ACHN (cell line): ENCODE measurements at regions not wholly inside any gene's neighbourhood (a gene's known extent, or its start where the extent isn't known, plus 50 kb on each side); places are given as distances from the start of the nearest gene placed in this dataset.

Source experiments
- DNase-seq: peaks from one replicate; pipeline ENCODE4 v3.0.0-alpha.2; 2015
- in situ Hi-C: cut with HindIII; loops from 2 replicates; pipeline ENCODE4 v1.10.0; 2017; ENCODE audit warnings: low sequenced_read_pairs, low pct_ligation_motif_present, low pct_unique_long_range_greater_than_20kb

- in situ Hi-C loops = no loop called here
- no peak for DNase-seq
These were observed 274.0 kb downstream of the MAF start for GRCh38 chr16:79326549-79326948.

DNA sequence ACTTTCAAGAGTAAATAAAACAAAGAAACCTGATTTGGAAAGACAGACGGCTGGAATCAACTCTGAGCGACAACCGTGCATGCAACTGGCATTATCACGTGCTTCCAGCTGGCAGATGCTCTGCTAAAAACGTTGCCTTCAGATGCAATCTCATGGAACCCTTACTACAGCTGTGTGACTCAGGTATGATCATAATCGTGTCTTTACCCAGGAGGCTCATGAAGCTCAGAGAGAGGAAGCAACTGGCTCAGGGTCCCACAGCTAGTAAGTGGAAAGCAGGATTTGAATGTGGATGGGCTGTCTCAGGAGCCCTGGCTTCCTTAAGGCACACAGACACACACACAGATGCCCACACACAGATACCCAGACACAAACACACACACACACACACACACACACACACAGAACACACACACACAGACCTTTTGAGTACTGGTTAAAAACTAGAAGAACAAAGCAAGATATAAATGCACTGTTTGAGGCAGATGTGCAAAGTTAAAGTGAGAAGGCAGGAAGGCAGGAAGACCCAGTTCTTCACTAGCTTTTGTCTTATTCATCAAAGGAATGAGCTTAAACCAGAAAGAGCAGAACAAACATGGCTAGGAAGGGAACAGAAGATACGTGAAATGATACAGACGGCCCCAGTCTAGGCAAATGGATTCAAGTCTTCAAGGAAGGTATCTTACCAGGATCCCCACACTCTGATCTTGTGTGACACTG lies 275.2 kb downstream of the MAF start:
- in situ Hi-C loops = no loop called here
- no peak for DNase-seq

- DNase-seq = no peak
- in situ Hi-C loops = no loop called here
These were observed 279.6 kb downstream of the MAF start for GRCh38 chr16:79320956-79321355.

DNA sequence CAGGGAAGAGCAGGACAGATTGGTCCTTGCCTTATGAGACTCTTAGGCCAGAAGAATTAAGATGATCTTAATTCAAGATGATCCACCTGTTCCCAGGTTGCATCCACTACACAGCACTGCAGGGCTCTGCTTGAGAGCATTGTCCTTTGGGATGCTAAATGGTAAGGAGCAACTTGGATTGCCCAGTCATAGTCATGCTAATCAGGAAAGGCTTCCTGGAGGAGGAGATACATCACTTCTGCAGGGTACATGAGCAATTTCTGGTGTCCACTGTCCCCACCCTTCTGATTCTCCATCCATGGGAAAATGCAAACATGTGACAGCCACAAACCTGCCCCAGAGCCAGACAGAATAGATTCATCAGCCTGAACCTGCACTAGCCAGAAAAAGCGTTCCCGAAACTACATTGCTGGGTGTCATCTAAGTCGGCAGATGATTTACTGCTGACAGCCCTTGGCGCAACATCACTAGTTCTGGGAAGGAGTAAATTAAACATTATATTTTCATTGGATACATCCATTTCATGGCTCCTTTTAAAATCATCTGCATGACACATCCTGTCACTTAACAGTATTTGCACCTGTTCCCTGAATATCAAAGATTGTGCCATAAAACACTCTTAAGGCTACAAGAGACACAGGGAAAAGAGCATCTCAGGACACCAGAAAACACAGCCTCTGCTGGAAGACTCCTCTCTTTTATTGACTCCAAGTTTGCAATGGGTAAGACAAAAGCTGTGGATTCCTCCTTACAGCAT lies 282.2 kb downstream of the MAF start:
- in situ Hi-C loops = no loop called here
- DNase-seq = no peak

GRCh38 chr16:79317521-79317920 lies 283.0 kb downstream of the MAF start:
- DNase-seq = no peak
- in situ Hi-C loops = no loop called here

DNA sequence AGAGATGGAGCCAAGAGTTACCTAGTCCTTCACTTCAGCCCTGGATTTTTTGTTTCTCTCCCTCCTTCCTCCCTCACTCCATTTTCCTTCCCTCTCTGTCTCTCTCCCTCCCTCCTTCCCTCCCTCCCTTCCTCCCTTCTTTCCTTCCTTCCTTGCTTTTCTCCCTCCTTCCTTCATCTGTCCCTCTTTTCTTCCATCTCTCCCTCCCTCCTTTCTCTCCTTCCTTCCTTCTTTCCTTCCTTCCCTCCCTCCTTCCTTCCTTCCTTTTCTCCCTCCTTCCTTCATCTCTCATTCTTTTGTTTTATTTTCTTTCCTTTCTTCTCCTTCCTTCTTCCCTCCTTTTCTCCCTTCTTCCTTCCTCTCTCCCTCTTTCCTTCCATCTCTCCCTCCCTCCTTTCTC lies 283.5 kb downstream of the MAF start:
- DNase-seq = no peak
- in situ Hi-C loops = no loop called here

DNA sequence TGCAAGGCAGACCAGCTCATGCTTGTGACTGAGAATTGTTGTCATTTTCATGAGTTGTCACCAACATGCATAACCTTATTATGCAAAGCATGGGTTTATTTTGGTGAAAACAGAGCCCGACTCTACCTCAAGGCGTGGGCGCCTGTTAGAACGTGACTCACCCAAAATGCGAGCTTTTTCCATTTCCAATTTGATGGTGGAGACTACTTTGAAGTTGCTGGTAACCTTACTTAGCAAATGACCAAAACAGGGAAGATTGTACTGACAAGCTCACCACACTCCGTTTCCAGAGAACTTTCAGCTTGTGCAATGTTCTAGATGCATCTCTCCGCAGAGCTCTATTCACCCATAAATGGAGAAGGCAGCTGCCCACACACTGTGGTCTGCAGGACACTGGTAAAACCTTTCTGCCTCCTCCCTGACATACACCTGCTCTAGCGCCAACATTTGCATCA lies 284.5 kb downstream of the MAF start:
- no peak for DNase-seq
- in situ Hi-C loops = no loop called here

DNA sequence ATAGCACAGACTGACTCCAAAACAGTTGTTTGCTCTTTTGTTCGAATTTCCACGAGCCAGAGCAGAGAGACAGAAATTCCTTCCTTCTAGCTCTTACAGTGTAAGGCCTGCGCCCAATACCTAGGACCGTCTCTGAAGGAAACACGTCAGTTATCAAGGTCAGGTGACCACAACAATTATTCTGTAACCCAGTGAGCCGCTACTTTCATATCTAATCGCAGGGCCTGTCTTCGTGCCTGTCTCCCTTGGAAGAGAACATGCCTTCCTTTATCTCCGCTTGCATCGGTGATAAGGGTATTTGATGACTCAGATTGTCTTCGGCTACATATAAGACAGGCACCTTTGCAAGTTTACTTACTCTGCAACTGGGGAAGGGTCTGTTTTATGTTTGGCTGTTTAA lies 288.0 kb downstream of the MAF start:
- DNase-seq = no peak
- in situ Hi-C loops = no loop called here

- in situ Hi-C loops = no loop called here
- no peak for DNase-seq
These were observed 289.8 kb downstream of the MAF start for GRCh38 chr16:79310710-79311109.

- in situ Hi-C loops = no loop called here
- no peak for DNase-seq
These were observed 290.9 kb downstream of the MAF start for GRCh38 chr16:79309606-79310005.

GRCh38 chr16:79307214-79307613 lies 293.3 kb downstream of the MAF start:
- in situ Hi-C loops = no loop called here
- DNase-seq = no peak

DNA sequence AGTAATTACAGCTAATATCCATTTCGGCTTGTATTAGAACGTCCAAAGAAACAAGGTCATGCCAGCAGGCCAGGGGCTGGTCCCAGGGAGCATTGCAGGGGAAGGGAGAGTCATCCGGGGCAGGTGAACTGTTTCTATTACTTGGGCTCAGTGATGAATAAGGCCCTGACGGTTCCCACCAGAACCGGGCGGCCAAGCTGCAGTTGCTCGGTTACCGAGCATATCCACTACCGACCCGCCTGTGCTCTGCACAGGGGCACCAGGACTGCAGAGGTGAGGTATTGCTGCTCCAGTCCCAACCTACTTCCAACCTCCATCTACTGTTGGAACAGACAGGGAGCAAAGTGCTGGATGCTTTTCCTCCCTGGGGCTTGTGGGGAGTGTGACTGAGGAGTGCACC lies 295.5 kb downstream of the MAF start:
- DNase-seq = no peak
- in situ Hi-C loops = no loop called here

DNA sequence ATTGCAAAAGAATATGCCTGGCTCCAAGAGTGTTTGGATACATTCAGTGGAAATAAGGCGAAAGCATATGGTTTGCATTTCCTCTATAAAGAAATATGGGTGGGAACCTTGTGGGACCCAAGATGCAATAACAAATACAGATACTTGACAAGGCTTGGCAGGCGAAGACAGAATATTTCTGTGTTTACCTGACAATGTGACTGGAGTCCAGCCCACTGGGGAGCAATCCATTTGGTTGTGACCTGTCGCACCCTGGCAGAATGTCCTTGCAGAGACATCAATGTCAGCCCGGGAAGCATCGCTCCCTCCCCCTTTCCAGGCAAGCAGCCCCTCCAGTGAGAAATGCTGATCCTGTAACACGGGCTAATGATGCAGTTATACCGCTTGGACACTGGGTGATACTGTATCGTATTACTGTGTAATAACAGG lies 296.6 kb downstream of the MAF start:
- in situ Hi-C loops = no loop called here

GRCh38 chr16:79303206-79303605 lies 297.3 kb downstream of the MAF start:
- no peak for DNase-seq
- in situ Hi-C loops = no loop called here

More for the DNA sequence above, 296.6 kb downstream of the MAF start:
- DNase-seq = no peak

DNA sequence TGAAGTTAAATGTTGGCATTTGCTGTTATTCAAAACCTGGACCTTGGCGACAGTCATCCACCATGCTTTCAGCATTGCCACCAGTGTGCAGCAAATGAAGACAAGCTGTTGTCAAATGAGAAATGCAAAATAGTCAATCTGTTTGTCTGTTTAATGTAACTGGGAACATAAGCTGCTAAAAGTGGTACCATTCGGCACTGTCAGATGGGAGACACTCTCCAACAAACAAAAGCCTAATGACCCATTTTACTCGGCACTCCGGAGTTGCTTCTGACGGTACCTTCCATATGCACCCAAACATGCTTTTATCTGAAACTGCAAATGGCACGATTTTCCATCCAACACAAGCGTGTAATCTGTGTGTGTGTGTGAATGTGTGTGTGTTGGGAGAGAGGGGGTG lies 297.8 kb downstream of the MAF start:
- in situ Hi-C loops = no loop called here
- no peak for DNase-seq

GRCh38 chr16:79301051-79301450 lies 299.5 kb downstream of the MAF start:
- in situ Hi-C loops = no loop called here
- DNase-seq = no peak

- in situ Hi-C loops = no loop called here
- no peak for DNase-seq
These were observed 301.4 kb downstream of the MAF start for GRCh38 chr16:79298894-79299799.

GRCh38 chr16:79298476-79298875 lies 302.1 kb downstream of the MAF start:
- DNase-seq = no peak
- in situ Hi-C loops = no loop called here

DNA sequence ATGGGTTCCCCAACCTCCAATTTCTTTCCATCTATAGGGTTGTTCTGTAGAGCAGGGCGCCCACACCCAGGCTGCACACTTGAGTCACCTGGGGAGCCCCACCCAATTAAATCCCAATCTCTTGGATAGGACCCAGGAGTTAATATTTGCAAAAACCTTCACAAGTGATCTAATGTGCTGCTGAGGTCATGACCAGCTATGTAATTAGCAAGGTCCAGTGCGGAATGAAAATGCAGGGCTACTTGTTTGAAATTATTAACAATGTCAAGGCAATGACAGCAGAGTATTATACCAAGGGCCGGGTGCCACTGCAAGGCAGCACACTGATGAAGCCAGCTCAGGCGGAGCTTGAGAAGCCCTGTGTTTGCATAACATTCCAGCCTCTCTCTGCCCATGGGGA lies 302.7 kb downstream of the MAF start:
- in situ Hi-C loops = no loop called here
- DNase-seq = no peak
